CD4-positive, alpha-beta T cell (primary cell): ENCODE measurements at regions not wholly inside any gene's neighbourhood (a gene's known extent, or its start where the extent isn't known, plus 50 kb on each side); places are given as distances from the start of the nearest gene placed in this dataset.

Experiments
- ATAC-seq: fragments of 200-7000 bp; cut with Tn5 transposase; one replicate; pipeline ENCODE4 v1.10.0; 2022; ENCODE audit warnings: mild to moderate bottlenecking; ENCODE audit not compliant: poor library complexity
- CTCF ChIA-PET: fragments of 350-600 bp; sonication (Branson Sonifier 250); formaldehyde crosslinking; loops from one replicate; lab custom pipeline; 2021; ENCODE audit warnings: antibody characterized with exemption, inconsistent platforms; lab: Charles Lee
- POLR2A ChIA-PET: fragments of 350-600 bp; sonication (Branson Sonifier 250); formaldehyde crosslinking; loops from one replicate; lab custom pipeline; 2021; ENCODE audit warnings: antibody characterized with exemption, inconsistent platforms; lab: Charles Lee
- DNase-seq, 14 experiments: peaks; one replicate each; pipeline ENCODE4 v3.0.0-alpha.2; 2013 to 2020; ENCODE audit warnings: mixed read lengths in 2 of 14
- H3K27ac ChIP-seq, 2 donors: one replicate each; pipeline versions ENCODE4 v1.5.1 to v1.7.0; 2013; ENCODE audit warnings: low read length in 2 of 2, low read depth in 1 of 2, mild to moderate bottlenecking in 1 of 2
- H3K27me3 ChIP-seq, 2 experiments: 1 replicate in 1 of 2; 2 replicates in 1 of 2; pipeline versions ENCODE4 v1.6.1 to v1.7.0; 2013; ENCODE audit warnings: low read length in 2 of 2, control low read depth in 1 of 2, mild to moderate bottlenecking in 1 of 2, moderate library complexity in 1 of 2; ENCODE audit not compliant: insufficient read depth in 2 of 2, control insufficient read depth in 1 of 2
- H3K36me3 ChIP-seq: one replicate; pipeline ENCODE4 v1.6.1; 2013; ENCODE audit warnings: low read length, control low read depth; ENCODE audit not compliant: insufficient read depth
- H3K4me1 ChIP-seq: one replicate; pipeline ENCODE4 v1.6.1; 2013; ENCODE audit warnings: low read length, control low read depth; ENCODE audit not compliant: insufficient read depth
- H3K4me3 ChIP-seq: one replicate; pipeline ENCODE4 v1.5.1; 2013; ENCODE audit warnings: mild to moderate bottlenecking, low read length, moderate library complexity
- H3K9me3 ChIP-seq, 2 experiments: 1 replicate in 1 of 2; 2 replicates in 1 of 2; pipeline versions ENCODE4 v1.6.1 to v1.7.0; 2013; ENCODE audit warnings: low read length in 2 of 2, mild to moderate bottlenecking in 2 of 2, control low read depth in 1 of 2, moderate library complexity in 1 of 2; ENCODE audit not compliant: control insufficient read depth in 1 of 2, insufficient read depth in 1 of 2
- H3K27ac Mint-ChIP-seq: one replicate; pipeline ENCODE4 v1.8.0; 2020; ENCODE audit warnings: mixed read lengths
- H3K27me3 Mint-ChIP-seq: one replicate; pipeline ENCODE4 v1.8.0; 2021; ENCODE audit warnings: mixed read lengths
- H3K36me3 Mint-ChIP-seq: one replicate; pipeline ENCODE4 v1.8.0; 2021; ENCODE audit warnings: low read depth, mixed read lengths
- H3K4me1 Mint-ChIP-seq: one replicate; pipeline ENCODE4 v1.8.0; 2021; ENCODE audit warnings: low read depth, mixed read lengths
- H3K4me3 Mint-ChIP-seq: one replicate; pipeline ENCODE4 v1.8.0; 2020; ENCODE audit warnings: mild to moderate bottlenecking, mixed read lengths
- H3K9me3 Mint-ChIP-seq: one replicate; pipeline ENCODE4 v1.8.0; 2020; ENCODE audit warnings: mixed read lengths
- CTCF ChIP-seq: fragments of 200-600 bp; IDR thresholded peaks from one replicate; pipeline ENCODE4 v1.8.0; 2022; ENCODE audit warnings: antibody characterized with exemption, mild to moderate bottlenecking
- intact Hi-C, 2 experiments: fragments of 100-400 bp; cut with DNase I in 1 of 2; cut with micrococcal nuclease in 1 of 2; formaldehyde crosslinking; loops; one replicate each; pipeline versions ENCODE4 v1.15.1 to v1.9.0; 2023 to 2025; cut with DNase I, micrococcal nuclease

GRCh38 chr11:42674436-42674835 lies 637.4 kb upstream of the API5 start:
- H3K9me3 Mint-ChIP-seq: peaks cover 2% of the 10 kb centered on the region

GRCh38 chr11:42707541-42707940 lies 604.3 kb upstream of the API5 start:
- peaks cover 18% of the 10 kb centered on the region for H3K9me3 Mint-ChIP-seq
- H3K36me3 Mint-ChIP-seq: no peaks in the 10 kb centered on the region
- H3K4me1 Mint-ChIP-seq: no peaks in the 10 kb centered on the region
- Histone ChIP-seq H3K36me3 (no peaks in the 10 kb centered on the region), H3K27me3 (no peaks in the 10 kb centered on the region), H3K9me3 (no peaks in the 10 kb centered on the region), H3K4me3 (no peak overlapping the region), H3K4me1 (no peaks in the 10 kb centered on the region), H3K27ac (no peak overlapping the region)
- H3K27ac Mint-ChIP-seq: no peak overlapping the region
- no peak overlapping the region for H3K4me3 Mint-ChIP-seq
- ChIA-PET CTCF (no interaction called here), POLR2A (no interaction called here)
- TF ChIP-seq CTCF: no peak
- ATAC-seq (no peak), DNase-seq (no peak)
- H3K27me3 Mint-ChIP-seq: no peaks in the 10 kb centered on the region
- intact Hi-C loops: no loop called here

More at GRCh38 chr11:42674436-42674835, 637.4 kb upstream of the API5 start:
- H3K4me3 Mint-ChIP-seq: no peak overlapping the region
- Histone ChIP-seq H3K36me3 (no peaks in the 10 kb centered on the region), H3K4me1 (no peaks in the 10 kb centered on the region), H3K27ac (no peak overlapping the region), H3K9me3 (no peaks in the 10 kb centered on the region), H3K4me3 (no peak overlapping the region), H3K27me3 (no peaks in the 10 kb centered on the region)
- no peak for TF ChIP-seq CTCF
- CTCF ChIA-PET: no interaction called here
- H3K4me1 Mint-ChIP-seq: no peaks in the 10 kb centered on the region
- H3K27me3 Mint-ChIP-seq: no peaks in the 10 kb centered on the region
- H3K36me3 Mint-ChIP-seq: no peaks in the 10 kb centered on the region
- ATAC-seq: no peak
- intact Hi-C loops: no loop called here
- POLR2A ChIA-PET: no interaction called here
- no peak overlapping the region for H3K27ac Mint-ChIP-seq
- no peak for DNase-seq

- ATAC-seq (no peak), DNase-seq (no peak)
- no peaks in the 10 kb centered on the region for H3K36me3 ChIP-seq
- no peak for TF ChIP-seq CTCF
- Mint-ChIP-seq H3K9me3 (peaks cover 12% of the 10 kb centered on the region), H3K27me3 (no peaks in the 10 kb centered on the region), H3K4me3 (no peak overlapping the region), H3K36me3 (no peaks in the 10 kb centered on the region), H3K4me1 (no peaks in the 10 kb centered on the region), H3K27ac (no peak overlapping the region)
- CTCF ChIA-PET: no interaction called here
- intact Hi-C loops: no loop called here
- H3K9me3 ChIP-seq: no peaks in the 10 kb centered on the region
- no peak overlapping the region for H3K27ac ChIP-seq
- no peaks in the 10 kb centered on the region for H3K27me3 ChIP-seq
- no peak overlapping the region for H3K4me3 ChIP-seq
- H3K4me1 ChIP-seq: no peaks in the 10 kb centered on the region
- POLR2A ChIA-PET: no interaction called here
Observed at GRCh38 chr11:42709216-42709615, 602.6 kb upstream of the API5 start.
